Stomach (tissue), 4 donors: ENCODE measurements at regions not wholly inside any gene's neighbourhood (a gene's known extent, or its start where the extent isn't known, plus 50 kb on each side); places are given as distances from the start of the nearest gene placed in this dataset.

ENCODE experiments used
- EP300 ChIP-seq: sonication (generic); formaldehyde crosslinking; IDR thresholded peaks from one replicate; pipeline ENCODE4 v1.6.1; 2017; ENCODE audit warnings: antibody characterized with exemption
- POLR2A ChIP-seq, 4 donors: fragments of 450-650 bp; IDR thresholded peaks; one replicate each; pipeline ENCODE4 v1.6.1; 2016; ENCODE audit warnings: antibody characterized with exemption in 4 of 4, control low read depth in 2 of 4, mild to moderate bottlenecking in 1 of 4, moderate library complexity in 1 of 4
- POLR2AphosphoS5 ChIP-seq, 3 donors: sonication (generic); formaldehyde crosslinking; IDR thresholded peaks; one replicate each; pipeline ENCODE4 v1.6.1; 2016; ENCODE audit warnings: antibody characterized with exemption in 3 of 3
- TF ChIP-seq, protein P1 (sequence below), 7 experiments: fragments of 450-650 bp in 4 of 7; fragments of 200-600 bp in 3 of 7; sonication (generic) in 3 of 7; IDR thresholded peaks; one replicate each; pipeline ENCODE4 v1.5.1; 2016 to 2019; ENCODE audit warnings: antibody characterized with exemption in 7 of 7, control low read depth in 2 of 7, mild to moderate bottlenecking in 1 of 7

DNA sequence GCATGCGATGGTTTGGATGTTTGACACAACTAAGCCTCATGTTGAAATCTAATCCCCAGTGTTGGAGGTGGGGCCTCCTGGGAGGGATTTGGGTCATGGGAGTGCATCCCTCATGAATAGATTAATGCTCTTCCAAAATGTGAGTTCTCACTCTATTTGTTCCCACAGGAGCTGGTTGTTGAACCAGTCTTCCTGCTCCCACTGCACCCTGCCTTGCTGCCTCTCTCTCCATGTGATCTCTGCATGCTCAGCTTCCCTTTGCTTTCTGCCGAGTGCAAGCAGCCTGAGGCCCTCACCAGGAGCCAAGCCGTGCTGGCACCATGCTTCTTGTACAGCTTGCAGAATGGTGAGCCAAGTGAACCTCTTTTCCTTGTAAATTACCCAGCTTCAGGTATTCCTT lies 206.8 kb downstream of the VAPA start:
- TF ChIP-seq POLR2A (IDR thresholded peaks at IDR 0.05) (no peak), EP300 (no peak), POLR2AphosphoS5 (IDR thresholded peaks at IDR 0.05) (no peak)
- TF ChIP-seq, protein P1, sequence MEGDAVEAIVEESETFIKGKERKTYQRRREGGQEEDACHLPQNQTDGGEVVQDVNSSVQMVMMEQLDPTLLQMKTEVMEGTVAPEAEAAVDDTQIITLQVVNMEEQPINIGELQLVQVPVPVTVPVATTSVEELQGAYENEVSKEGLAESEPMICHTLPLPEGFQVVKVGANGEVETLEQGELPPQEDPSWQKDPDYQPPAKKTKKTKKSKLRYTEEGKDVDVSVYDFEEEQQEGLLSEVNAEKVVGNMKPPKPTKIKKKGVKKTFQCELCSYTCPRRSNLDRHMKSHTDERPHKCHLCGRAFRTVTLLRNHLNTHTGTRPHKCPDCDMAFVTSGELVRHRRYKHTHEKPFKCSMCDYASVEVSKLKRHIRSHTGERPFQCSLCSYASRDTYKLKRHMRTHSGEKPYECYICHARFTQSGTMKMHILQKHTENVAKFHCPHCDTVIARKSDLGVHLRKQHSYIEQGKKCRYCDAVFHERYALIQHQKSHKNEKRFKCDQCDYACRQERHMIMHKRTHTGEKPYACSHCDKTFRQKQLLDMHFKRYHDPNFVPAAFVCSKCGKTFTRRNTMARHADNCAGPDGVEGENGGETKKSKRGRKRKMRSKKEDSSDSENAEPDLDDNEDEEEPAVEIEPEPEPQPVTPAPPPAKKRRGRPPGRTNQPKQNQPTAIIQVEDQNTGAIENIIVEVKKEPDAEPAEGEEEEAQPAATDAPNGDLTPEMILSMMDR (IDR thresholded peaks at IDR 0.05) = no peak
